ENCODE measurements at regions not wholly inside any gene's neighbourhood (a gene's known extent, or its start where the extent isn't known, plus 50 kb on each side); places are given as distances from the start of the nearest gene placed in this dataset.

- Mint-ChIP-seq H3K27ac (ENCODE audit: unreplicated experiment) (no peak overlapping the region), H3K27me3 (ENCODE audit: unreplicated experiment) (no peaks in the 10 kb centered on the region), H3K36me3 (ENCODE audit: unreplicated experiment) (peaks cover 6% of the 10 kb centered on the region), H3K4me3 (ENCODE audit: unreplicated experiment) (no peak overlapping the region), H3K4me1 (ENCODE audit: low read depth, unreplicated experiment) (no peaks in the 10 kb centered on the region), H3K9me3 (ENCODE audit: unreplicated experiment) (no peaks in the 10 kb centered on the region)
- no peak for TF ChIP-seq CTCF (IDR thresholded peaks at IDR 0.05; ENCODE audit: partially characterized antibody, unreplicated experiment)
- no peak for DNase-seq
Measured at GRCh38 chr6:163877877-163878639, 463.5 kb downstream of the QKI start.

GRCh38 chr6:163876391-163876790 lies 461.9 kb downstream of the QKI start:
- peaks cover 6% of the 10 kb centered on the region for H3K36me3 Mint-ChIP-seq (ENCODE audit: unreplicated experiment)
- no peak overlapping the region for H3K27ac Mint-ChIP-seq (ENCODE audit: unreplicated experiment)
- H3K4me3 Mint-ChIP-seq (ENCODE audit: unreplicated experiment) = no peak overlapping the region
- no peaks in the 10 kb centered on the region for H3K4me1 Mint-ChIP-seq (ENCODE audit: low read depth, unreplicated experiment)
- TF ChIP-seq CTCF (IDR thresholded peaks at IDR 0.05; ENCODE audit: partially characterized antibody, unreplicated experiment) = no peak
- no peaks in the 10 kb centered on the region for H3K9me3 Mint-ChIP-seq (ENCODE audit: unreplicated experiment)
- DNase-seq = no peak
- no peaks in the 10 kb centered on the region for H3K27me3 Mint-ChIP-seq (ENCODE audit: unreplicated experiment)

- Mint-ChIP-seq H3K27ac (ENCODE audit: unreplicated experiment) (no peak overlapping the region), H3K4me1 (ENCODE audit: low read depth, unreplicated experiment) (no peaks in the 10 kb centered on the region), H3K4me3 (ENCODE audit: unreplicated experiment) (no peak overlapping the region), H3K9me3 (ENCODE audit: unreplicated experiment) (no peaks in the 10 kb centered on the region), H3K27me3 (ENCODE audit: unreplicated experiment) (no peaks in the 10 kb centered on the region), H3K36me3 (ENCODE audit: unreplicated experiment) (peaks cover 6% of the 10 kb centered on the region)
- no peak for TF ChIP-seq CTCF (IDR thresholded peaks at IDR 0.05; ENCODE audit: partially characterized antibody, unreplicated experiment)
- DNase-seq = no peak
Measured at GRCh38 chr6:163874784-163875183, 460.3 kb downstream of the QKI start.

GRCh38 chr6:163872335-163872734 lies 457.8 kb downstream of the QKI start:
- no peak for TF ChIP-seq CTCF (IDR thresholded peaks at IDR 0.05; ENCODE audit: partially characterized antibody, unreplicated experiment)
- no peak overlapping the region for H3K4me3 Mint-ChIP-seq (ENCODE audit: unreplicated experiment)
- H3K27ac Mint-ChIP-seq (ENCODE audit: unreplicated experiment) = no peak overlapping the region
- H3K9me3 Mint-ChIP-seq (ENCODE audit: unreplicated experiment) = no peaks in the 10 kb centered on the region
- no peaks in the 10 kb centered on the region for H3K4me1 Mint-ChIP-seq (ENCODE audit: low read depth, unreplicated experiment)
- no peaks in the 10 kb centered on the region for H3K27me3 Mint-ChIP-seq (ENCODE audit: unreplicated experiment)
- no peak for DNase-seq
- H3K36me3 Mint-ChIP-seq (ENCODE audit: unreplicated experiment) = peaks cover 6% of the 10 kb centered on the region

GRCh38 chr6:163871616-163872015 lies 457.1 kb downstream of the QKI start:
- H3K36me3 Mint-ChIP-seq (ENCODE audit: unreplicated experiment) = peaks cover 6% of the 10 kb centered on the region
- no peaks in the 10 kb centered on the region for H3K9me3 Mint-ChIP-seq (ENCODE audit: unreplicated experiment)
- no peak for TF ChIP-seq CTCF (IDR thresholded peaks at IDR 0.05; ENCODE audit: partially characterized antibody, unreplicated experiment)
- H3K27me3 Mint-ChIP-seq (ENCODE audit: unreplicated experiment) = no peaks in the 10 kb centered on the region
- H3K27ac Mint-ChIP-seq (ENCODE audit: unreplicated experiment) = no peak overlapping the region
- no peak for DNase-seq
- no peaks in the 10 kb centered on the region for H3K4me1 Mint-ChIP-seq (ENCODE audit: low read depth, unreplicated experiment)
- H3K4me3 Mint-ChIP-seq (ENCODE audit: unreplicated experiment) = no peak overlapping the region
